ENCODE measurements at regions not wholly inside any gene's neighbourhood (a gene's known extent, or its start where the extent isn't known, plus 50 kb on each side); places are given as distances from the start of the nearest gene placed in this dataset.

DNA sequence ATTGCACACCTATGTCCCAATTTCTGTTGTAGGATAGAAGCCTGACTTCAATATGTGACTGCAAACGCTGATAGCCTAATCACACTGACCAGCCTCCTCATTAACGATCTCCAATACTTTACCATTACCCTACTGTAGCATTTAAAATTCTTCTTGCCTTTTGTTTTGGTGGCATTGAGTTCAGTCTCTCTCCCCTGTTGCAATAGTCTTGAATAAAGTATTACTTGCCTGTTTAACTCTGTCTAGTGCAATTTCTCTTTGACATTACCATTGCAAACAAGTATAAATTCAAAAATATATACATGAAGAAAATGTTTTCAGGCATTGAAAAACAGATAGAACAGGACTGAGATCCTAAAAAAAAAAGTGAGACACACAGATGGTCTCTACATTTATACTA is 649.1 kb upstream of the B3GAT1 start:
- TF ChIP-seq, protein P1, sequence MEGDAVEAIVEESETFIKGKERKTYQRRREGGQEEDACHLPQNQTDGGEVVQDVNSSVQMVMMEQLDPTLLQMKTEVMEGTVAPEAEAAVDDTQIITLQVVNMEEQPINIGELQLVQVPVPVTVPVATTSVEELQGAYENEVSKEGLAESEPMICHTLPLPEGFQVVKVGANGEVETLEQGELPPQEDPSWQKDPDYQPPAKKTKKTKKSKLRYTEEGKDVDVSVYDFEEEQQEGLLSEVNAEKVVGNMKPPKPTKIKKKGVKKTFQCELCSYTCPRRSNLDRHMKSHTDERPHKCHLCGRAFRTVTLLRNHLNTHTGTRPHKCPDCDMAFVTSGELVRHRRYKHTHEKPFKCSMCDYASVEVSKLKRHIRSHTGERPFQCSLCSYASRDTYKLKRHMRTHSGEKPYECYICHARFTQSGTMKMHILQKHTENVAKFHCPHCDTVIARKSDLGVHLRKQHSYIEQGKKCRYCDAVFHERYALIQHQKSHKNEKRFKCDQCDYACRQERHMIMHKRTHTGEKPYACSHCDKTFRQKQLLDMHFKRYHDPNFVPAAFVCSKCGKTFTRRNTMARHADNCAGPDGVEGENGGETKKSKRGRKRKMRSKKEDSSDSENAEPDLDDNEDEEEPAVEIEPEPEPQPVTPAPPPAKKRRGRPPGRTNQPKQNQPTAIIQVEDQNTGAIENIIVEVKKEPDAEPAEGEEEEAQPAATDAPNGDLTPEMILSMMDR (IDR thresholded peaks at IDR 0.05; ENCODE audit: low read length, missing control alignments) = no peak
- H3K4me3 ChIP-seq (replicated peaks; ENCODE audit: low read depth, low read length) = no peak overlapping the region
- no peak for DNase-seq (ENCODE audit: low read depth)

DNA sequence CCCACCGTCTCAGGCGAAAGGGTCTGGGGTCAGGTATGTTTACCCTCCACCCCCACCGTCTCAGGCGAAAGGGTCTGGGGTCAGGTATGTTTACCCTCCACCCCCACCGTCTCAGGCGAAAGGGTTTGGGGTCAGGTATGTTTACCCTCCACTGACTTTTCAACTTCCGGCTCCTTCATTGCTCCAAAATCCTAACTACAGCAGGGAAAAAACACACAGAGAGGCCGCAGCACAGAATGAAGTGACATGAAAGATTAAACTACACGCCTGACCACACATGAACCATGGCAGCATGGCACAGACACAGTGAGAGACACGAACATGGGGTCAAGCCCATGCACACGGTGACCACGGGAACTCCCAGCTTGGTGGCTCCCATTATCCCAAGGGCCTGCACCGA is 634.9 kb upstream of the B3GAT1 start:
- H3K4me3 ChIP-seq (replicated peaks; ENCODE audit: low read depth, low read length) = no peak overlapping the region
- no peak for DNase-seq (ENCODE audit: low read depth)
- TF ChIP-seq, protein P1 (IDR thresholded peaks at IDR 0.05; ENCODE audit: low read length, missing control alignments) = no peak

DNA sequence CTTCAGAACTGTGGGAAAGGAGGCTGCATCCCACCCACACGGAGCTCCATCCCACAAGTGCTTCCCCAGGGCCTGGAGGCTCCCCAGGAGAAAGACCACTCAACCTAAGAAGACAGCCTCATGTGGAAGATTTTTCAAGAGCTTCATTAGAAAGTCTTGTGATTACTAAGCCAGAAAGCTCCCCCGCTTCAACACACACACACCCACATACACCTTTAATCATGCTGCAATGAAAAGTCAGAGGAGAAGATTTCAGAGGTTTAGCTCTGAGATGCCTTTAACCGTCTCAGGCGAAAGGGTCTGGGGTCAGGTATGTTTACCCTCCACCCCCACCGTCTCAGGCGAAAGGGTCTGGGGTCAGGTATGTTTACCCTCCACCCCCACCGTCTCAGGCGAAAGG is 634.5 kb upstream of the B3GAT1 start:
- TF ChIP-seq, protein P1 (IDR thresholded peaks at IDR 0.05; ENCODE audit: low read length, missing control alignments) = no peak
- H3K4me3 ChIP-seq (replicated peaks; ENCODE audit: low read depth, low read length) = no peak overlapping the region
- no peak for DNase-seq (ENCODE audit: low read depth)

DNA sequence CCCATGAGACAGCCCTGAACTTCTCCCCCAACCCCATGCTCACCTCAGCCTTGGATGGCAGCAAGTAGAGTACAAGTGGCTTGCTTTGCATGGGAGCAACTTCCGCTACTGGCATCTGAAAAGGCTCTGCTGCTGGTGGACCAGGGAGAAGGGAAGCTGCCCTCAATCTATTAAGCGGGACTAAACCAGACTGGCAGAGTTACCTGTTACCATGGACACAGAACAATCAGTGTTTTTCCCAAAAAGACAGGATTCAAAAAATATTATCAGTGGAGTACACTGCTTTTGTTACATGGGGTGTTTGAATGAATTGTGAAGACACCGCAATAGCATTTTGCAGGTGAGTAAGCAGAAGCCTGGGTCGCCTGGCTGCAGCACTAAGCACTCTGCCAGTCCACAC is 631.4 kb upstream of the B3GAT1 start:
- TF ChIP-seq, protein P1 (IDR thresholded peaks at IDR 0.05; ENCODE audit: low read length, missing control alignments) = no peak
- H3K4me3 ChIP-seq (replicated peaks; ENCODE audit: low read depth, low read length) = no peak overlapping the region
- DNase-seq (ENCODE audit: low read depth) = no peak

DNA sequence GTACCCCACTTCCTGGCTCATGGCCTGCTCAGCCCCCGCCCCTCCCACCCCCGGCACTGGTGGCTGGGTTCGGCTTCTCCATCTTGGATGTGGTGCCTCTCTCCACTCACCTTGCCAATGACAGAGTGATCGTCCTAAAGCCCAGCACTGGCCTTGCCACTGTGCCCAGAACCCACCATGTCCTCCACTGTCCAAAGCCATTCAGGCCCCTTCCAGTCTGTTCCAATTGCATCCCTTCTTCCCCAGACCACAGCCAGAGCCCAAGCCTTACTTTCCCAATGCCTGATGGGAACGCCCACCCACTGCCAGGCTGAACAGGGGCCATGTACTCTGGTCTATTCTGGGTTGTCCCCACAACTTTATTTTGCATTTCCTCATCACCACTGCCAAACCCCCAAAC is 625.8 kb upstream of the B3GAT1 start:
- TF ChIP-seq, protein P1 (IDR thresholded peaks at IDR 0.05; ENCODE audit: low read length, missing control alignments) = no peak
- H3K4me3 ChIP-seq (replicated peaks; ENCODE audit: low read depth, low read length) = no peak overlapping the region
- no peak for DNase-seq (ENCODE audit: low read depth)

DNA sequence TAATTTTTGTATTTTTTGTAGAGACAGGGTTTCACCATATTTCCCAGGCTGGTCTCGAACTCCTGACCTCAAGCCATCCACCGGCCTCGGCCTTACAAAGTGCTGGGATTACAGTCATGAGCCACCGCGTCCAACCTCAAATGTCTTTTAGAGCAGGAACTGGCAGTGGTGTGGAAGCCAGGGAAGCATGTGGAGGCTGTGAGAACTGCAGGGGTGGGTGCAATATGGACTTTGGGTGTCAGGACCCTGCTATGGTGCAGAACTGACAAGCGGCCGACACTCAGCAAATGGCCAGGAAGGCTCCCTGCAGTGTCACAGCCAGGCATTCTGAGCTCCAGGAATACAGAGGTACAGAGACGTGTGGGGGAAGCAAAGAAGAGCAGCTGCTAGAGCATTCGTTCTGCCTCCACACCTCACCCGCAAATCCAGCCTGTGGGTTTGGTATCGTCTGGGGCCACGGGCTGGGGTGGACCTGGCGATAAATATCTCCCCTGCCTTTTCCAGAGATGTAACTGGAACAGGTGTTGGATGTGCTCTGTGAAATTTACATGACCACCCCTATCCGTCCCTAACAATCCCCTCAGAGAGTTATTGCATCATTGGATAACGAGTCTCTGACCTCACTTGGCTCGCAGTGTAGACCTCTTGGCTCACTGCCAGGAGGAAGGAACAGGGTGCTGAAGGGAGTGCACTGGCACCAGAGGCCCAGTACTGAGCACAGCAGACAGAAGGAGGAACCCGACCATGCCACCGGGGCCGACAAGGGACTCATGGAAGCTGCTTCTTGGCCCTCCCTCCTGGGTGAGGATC is 624.7 kb upstream of the B3GAT1 start:
- TF ChIP-seq, protein P1 (IDR thresholded peaks at IDR 0.05; ENCODE audit: low read length, missing control alignments) = no peak
- no peak overlapping the region for H3K4me3 ChIP-seq (replicated peaks; ENCODE audit: low read depth, low read length)
- no peak for DNase-seq (ENCODE audit: low read depth)

DNA sequence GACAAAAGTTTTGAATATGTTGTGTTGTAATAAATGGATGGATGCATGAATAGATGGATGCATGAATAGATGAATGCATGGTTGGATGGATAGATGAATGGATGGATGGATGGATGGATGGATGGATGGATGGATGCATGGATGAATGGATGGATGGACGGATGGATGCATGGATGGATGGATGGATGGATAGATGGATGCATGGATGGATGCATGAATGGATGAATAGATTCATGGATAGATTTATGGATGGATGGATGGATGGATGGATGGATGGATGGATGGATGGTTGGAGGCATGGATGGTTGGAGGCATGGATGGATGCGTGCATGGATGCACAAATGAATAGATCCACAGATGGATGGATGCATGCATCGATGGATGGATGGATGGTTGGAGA is 623.2 kb upstream of the B3GAT1 start:
- TF ChIP-seq, protein P1 (IDR thresholded peaks at IDR 0.05; ENCODE audit: low read length, missing control alignments) = no peak
- H3K4me3 ChIP-seq (replicated peaks; ENCODE audit: low read depth, low read length) = no peak overlapping the region
- DNase-seq (ENCODE audit: low read depth) = no peak

Data from fibroblast of pulmonary artery (primary cell).